Activated CD4-positive, alpha-beta T cell treated with anti-CD3 and anti-CD28 coated beads, Interleukin-2, amount 10 ng/mL, durations not matched to agents 7 days and 5 days (primary cell): ENCODE measurements at regions not wholly inside any gene's neighbourhood (a gene's known extent, or its start where the extent isn't known, plus 50 kb on each side); places are given as distances from the start of the nearest gene placed in this dataset.

Experiments used
- CTCF ChIA-PET: fragments of 350-600 bp; sonication (Branson Sonifier 250); formaldehyde crosslinking; loops from one replicate; lab custom pipeline; 2021; ENCODE audit warnings: antibody characterized with exemption; lab: Charles Lee
- POLR2A ChIA-PET: fragments of 350-600 bp; sonication (Branson Sonifier 250); formaldehyde crosslinking; loops from one replicate; lab custom pipeline; 2021; ENCODE audit warnings: antibody characterized with exemption; lab: Charles Lee
- DNase-seq: peaks from one replicate; pipeline ENCODE4 v3.0.0-alpha.2; 2020
- H3K27ac Mint-ChIP-seq: one replicate; pipeline ENCODE4 v1.8.0; 2021; ENCODE audit warnings: mild to moderate bottlenecking, moderate library complexity, mixed read lengths
- H3K27me3 Mint-ChIP-seq: one replicate; pipeline ENCODE4 v1.8.0; 2021; ENCODE audit warnings: mixed read lengths
- H3K36me3 Mint-ChIP-seq: one replicate; pipeline ENCODE4 v1.8.0; 2021; ENCODE audit warnings: low read depth, mixed read lengths
- H3K4me1 Mint-ChIP-seq: one replicate; pipeline ENCODE4 v1.8.0; 2021; ENCODE audit warnings: mixed read lengths
- H3K4me3 Mint-ChIP-seq: one replicate; pipeline ENCODE4 v1.8.0; 2021; ENCODE audit warnings: mild to moderate bottlenecking, moderate library complexity, mixed read lengths
- H3K9me3 Mint-ChIP-seq: one replicate; pipeline ENCODE4 v1.8.0; 2021; ENCODE audit warnings: mixed read lengths

GRCh38 chr1:58288624-58289142, 257.8 kb downstream of the OMA1 start:
- ChIA-PET CTCF (no interaction called here), POLR2A (no interaction called here)
- Mint-ChIP-seq H3K36me3 (no peaks in the 10 kb centered on the region), H3K4me3 (no peak overlapping the region), H3K9me3 (no peaks in the 10 kb centered on the region), H3K27me3 (no peaks in the 10 kb centered on the region), H3K27ac (no peak overlapping the region), H3K4me1 (no peaks in the 10 kb centered on the region)
- DNase-seq = no peak

GRCh38 chr1:58287894-58288623, 258.5 kb downstream of the OMA1 start:
- no peaks in the 10 kb centered on the region for H3K36me3 Mint-ChIP-seq
- H3K4me1 Mint-ChIP-seq = no peaks in the 10 kb centered on the region
- DNase-seq = no peak
- CTCF ChIA-PET = no interaction called here
- no peak overlapping the region for H3K27ac Mint-ChIP-seq
- POLR2A ChIA-PET = no interaction called here
- no peaks in the 10 kb centered on the region for H3K9me3 Mint-ChIP-seq
- H3K27me3 Mint-ChIP-seq = no peaks in the 10 kb centered on the region
- no peak overlapping the region for H3K4me3 Mint-ChIP-seq

DNA sequence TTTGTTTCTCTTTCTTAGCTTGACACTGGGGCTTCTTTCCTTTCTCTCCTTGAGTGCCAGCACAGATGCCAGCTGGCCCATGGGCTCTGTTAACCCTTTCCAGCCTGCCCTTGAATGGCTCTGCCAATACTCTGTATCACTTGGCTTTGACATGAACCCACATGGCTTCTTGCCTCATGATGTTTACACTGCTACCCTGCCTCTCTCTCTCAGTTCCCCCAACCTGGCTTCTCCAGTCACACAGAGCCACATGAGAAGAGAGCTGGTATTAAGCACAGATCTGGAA, 262.4 kb downstream of the OMA1 start:
- H3K36me3 Mint-ChIP-seq = no peaks in the 10 kb centered on the region
- no peak overlapping the region for H3K4me3 Mint-ChIP-seq
- CTCF ChIA-PET = no interaction called here
- POLR2A ChIA-PET = no interaction called here
- no peaks in the 10 kb centered on the region for H3K9me3 Mint-ChIP-seq
- no peaks in the 10 kb centered on the region for H3K4me1 Mint-ChIP-seq
- no peak for DNase-seq
- H3K27me3 Mint-ChIP-seq = no peaks in the 10 kb centered on the region
- no peak overlapping the region for H3K27ac Mint-ChIP-seq

- H3K4me3 Mint-ChIP-seq = no peak overlapping the region
- no peaks in the 10 kb centered on the region for H3K4me1 Mint-ChIP-seq
- DNase-seq = no peak
- no peak overlapping the region for H3K27ac Mint-ChIP-seq
- no peaks in the 10 kb centered on the region for H3K36me3 Mint-ChIP-seq
- H3K27me3 Mint-ChIP-seq = no peaks in the 10 kb centered on the region
- ChIA-PET CTCF (no interaction called here), POLR2A (no interaction called here)
- H3K9me3 Mint-ChIP-seq = no peaks in the 10 kb centered on the region
Observed at GRCh38 chr1:58283388-58284224, 262.9 kb downstream of the OMA1 start.

- no peak overlapping the region for H3K4me3 Mint-ChIP-seq
- POLR2A ChIA-PET = no interaction called here
- H3K27me3 Mint-ChIP-seq = no peaks in the 10 kb centered on the region
- no peak for DNase-seq
- no peaks in the 10 kb centered on the region for H3K36me3 Mint-ChIP-seq
- no peaks in the 10 kb centered on the region for H3K9me3 Mint-ChIP-seq
- CTCF ChIA-PET = no interaction called here
- no peak overlapping the region for H3K27ac Mint-ChIP-seq
- no peaks in the 10 kb centered on the region for H3K4me1 Mint-ChIP-seq
Observed at GRCh38 chr1:58282623-58283387, 263.7 kb downstream of the OMA1 start.

GRCh38 chr1:58266242-58266641, 280.3 kb downstream of the OMA1 start:
- no peaks in the 10 kb centered on the region for H3K4me1 Mint-ChIP-seq
- no peaks in the 10 kb centered on the region for H3K27me3 Mint-ChIP-seq
- H3K27ac Mint-ChIP-seq = no peak overlapping the region
- H3K9me3 Mint-ChIP-seq = no peaks in the 10 kb centered on the region
- ChIA-PET CTCF (no interaction called here), POLR2A (no interaction called here)
- no peaks in the 10 kb centered on the region for H3K36me3 Mint-ChIP-seq
- no peak for DNase-seq
- H3K4me3 Mint-ChIP-seq = no peak overlapping the region

DNA sequence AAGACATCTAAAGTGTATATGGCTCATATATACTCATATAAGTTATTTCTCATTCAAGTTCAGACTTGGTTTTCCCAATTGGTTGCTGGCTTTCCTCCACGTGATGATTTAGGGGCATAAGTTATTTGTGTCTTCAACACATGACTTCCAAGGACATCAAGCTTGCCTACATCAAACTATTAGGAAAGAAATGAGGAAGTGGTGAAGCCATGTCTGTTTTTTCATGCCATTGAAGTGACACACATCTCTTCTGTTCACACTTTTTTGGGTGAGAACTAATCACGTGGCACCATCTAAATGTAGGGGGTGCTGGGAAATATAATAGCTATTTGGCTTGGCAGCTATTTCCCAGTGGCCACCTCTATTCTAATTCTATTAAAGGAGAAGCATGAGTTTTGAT, 282.1 kb downstream of the OMA1 start:
- Mint-ChIP-seq H3K4me3 (no peak overlapping the region), H3K27ac (no peak overlapping the region), H3K36me3 (no peaks in the 10 kb centered on the region), H3K4me1 (no peaks in the 10 kb centered on the region), H3K9me3 (no peaks in the 10 kb centered on the region), H3K27me3 (no peaks in the 10 kb centered on the region)
- ChIA-PET POLR2A (no interaction called here), CTCF (no interaction called here)
- no peak for DNase-seq

- H3K4me3 Mint-ChIP-seq = no peak overlapping the region
- ChIA-PET POLR2A (no interaction called here), CTCF (no interaction called here)
- no peaks in the 10 kb centered on the region for H3K9me3 Mint-ChIP-seq
- no peaks in the 10 kb centered on the region for H3K36me3 Mint-ChIP-seq
- H3K27ac Mint-ChIP-seq = no peak overlapping the region
- H3K4me1 Mint-ChIP-seq = no peaks in the 10 kb centered on the region
- no peak for DNase-seq
- H3K27me3 Mint-ChIP-seq = no peaks in the 10 kb centered on the region
Observed at GRCh38 chr1:58262702-58263101, 283.8 kb downstream of the OMA1 start.

DNA sequence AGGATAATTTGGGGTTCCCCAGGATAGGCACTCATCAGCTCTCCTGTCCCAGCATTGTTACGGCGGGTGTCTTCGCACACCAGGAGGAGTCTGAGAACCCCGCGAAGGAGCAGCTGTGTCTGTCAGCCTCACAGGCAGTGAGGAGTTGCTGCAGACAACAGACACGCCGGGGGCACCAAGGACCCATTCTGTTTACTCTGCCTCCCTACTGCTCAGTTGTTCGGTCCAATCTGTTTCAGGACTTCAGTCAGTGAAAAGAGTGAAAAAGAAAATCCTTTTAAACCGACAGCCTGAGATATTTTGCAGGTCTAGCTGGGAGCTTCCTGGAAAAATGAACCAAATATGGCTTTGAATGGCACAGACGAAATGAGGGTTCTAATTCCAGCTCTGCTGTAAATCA, 288.4 kb downstream of the OMA1 start:
- no peak overlapping the region for H3K4me3 Mint-ChIP-seq
- POLR2A ChIA-PET = no interaction called here
- no peaks in the 10 kb centered on the region for H3K4me1 Mint-ChIP-seq
- CTCF ChIA-PET = no interaction called here
- no peaks in the 10 kb centered on the region for H3K27me3 Mint-ChIP-seq
- H3K27ac Mint-ChIP-seq = no peak overlapping the region
- H3K36me3 Mint-ChIP-seq = no peaks in the 10 kb centered on the region
- no peak for DNase-seq
- no peaks in the 10 kb centered on the region for H3K9me3 Mint-ChIP-seq

- H3K36me3 Mint-ChIP-seq = no peaks in the 10 kb centered on the region
- H3K4me1 Mint-ChIP-seq = no peaks in the 10 kb centered on the region
- no peak overlapping the region for H3K4me3 Mint-ChIP-seq
Observed at GRCh38 chr1:58257003-58257402, 289.5 kb downstream of the OMA1 start.

GRCh38 chr1:58256546-58256945, 290.0 kb downstream of the OMA1 start:
- H3K36me3 Mint-ChIP-seq = no peaks in the 10 kb centered on the region
- POLR2A ChIA-PET = no interaction called here
- H3K4me1 Mint-ChIP-seq = no peaks in the 10 kb centered on the region
- no peak for DNase-seq
- H3K27ac Mint-ChIP-seq = no peak overlapping the region
- H3K27me3 Mint-ChIP-seq = peaks cover 1% of the 10 kb centered on the region
- H3K9me3 Mint-ChIP-seq = no peaks in the 10 kb centered on the region
- H3K4me3 Mint-ChIP-seq = no peak overlapping the region
- CTCF ChIA-PET = no interaction called here

More at GRCh38 chr1:58257003-58257402, 289.5 kb downstream of the OMA1 start:
- Mint-ChIP-seq H3K27ac (no peak overlapping the region), H3K27me3 (no peaks in the 10 kb centered on the region), H3K9me3 (no peaks in the 10 kb centered on the region)
- DNase-seq = no peak
- CTCF ChIA-PET = no interaction called here
- POLR2A ChIA-PET = no interaction called here

GRCh38 chr1:58256041-58256440, 290.5 kb downstream of the OMA1 start:
- no peaks in the 10 kb centered on the region for H3K9me3 Mint-ChIP-seq
- no peak for DNase-seq
- CTCF ChIA-PET = no interaction called here
- H3K4me3 Mint-ChIP-seq = no peak overlapping the region
- H3K36me3 Mint-ChIP-seq = no peaks in the 10 kb centered on the region
- peaks cover 6% of the 10 kb centered on the region for H3K27me3 Mint-ChIP-seq
- H3K4me1 Mint-ChIP-seq = no peaks in the 10 kb centered on the region
- POLR2A ChIA-PET = no interaction called here
- H3K27ac Mint-ChIP-seq = no peak overlapping the region

DNA sequence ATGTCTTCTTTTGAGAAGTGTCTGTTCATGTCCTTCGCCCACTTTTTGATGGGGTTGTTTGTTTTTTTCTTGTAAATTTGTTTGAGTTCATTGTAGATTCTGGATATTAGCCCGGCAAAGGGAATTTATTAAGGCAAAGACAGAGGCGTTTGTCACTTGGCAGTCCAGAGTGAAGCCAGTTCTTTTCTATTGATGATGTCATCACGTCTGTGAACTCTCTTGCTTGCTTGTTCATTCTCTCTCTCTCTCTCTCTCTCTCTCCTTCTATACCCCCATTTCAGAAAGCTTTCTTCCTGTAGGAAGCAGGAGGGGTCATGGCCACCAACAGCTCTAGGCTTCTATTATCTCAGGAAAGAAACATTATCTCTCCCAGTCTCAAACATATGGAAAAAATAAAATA, 291.3 kb downstream of the OMA1 start:
- no peaks in the 10 kb centered on the region for H3K9me3 Mint-ChIP-seq
- no peak overlapping the region for H3K4me3 Mint-ChIP-seq
- peaks cover 14% of the 10 kb centered on the region for H3K27me3 Mint-ChIP-seq
- POLR2A ChIA-PET = no interaction called here
- no peak overlapping the region for H3K27ac Mint-ChIP-seq
- DNase-seq = no peak
- H3K36me3 Mint-ChIP-seq = no peaks in the 10 kb centered on the region
- CTCF ChIA-PET = no interaction called here
- peaks cover under 1% of the 10 kb centered on the region for H3K4me1 Mint-ChIP-seq
